ENCODE measurements at regions not wholly inside any gene's neighbourhood (a gene's known extent, or its start where the extent isn't known, plus 50 kb on each side); places are given as distances from the start of the nearest gene placed in this dataset.

GRCh38 chr16:52022177-52022576 is 524.8 kb downstream of the TOX3 start:
- TF ChIP-seq CTCF (conservative IDR thresholded peaks at IDR 0.05; ENCODE audit: low read length) (no peak), EZH2phosphoT487 (IDR thresholded peaks at IDR 0.05; ENCODE audit: borderline replicate concordance, low read depth, low read length) (no peak)
- H2AFZ ChIP-seq (ENCODE audit: low read length), result no peak overlapping the region
- H3K4me2 ChIP-seq (ENCODE audit: low read length), result no peak overlapping the region
- H3K27ac ChIP-seq (ENCODE audit: low read depth, low read length, poor library complexity, severe bottlenecking), result no peak overlapping the region
- no peak for DNase-seq (ENCODE audit: low spot score)
- H3K79me2 ChIP-seq (ENCODE audit: insufficient read depth, low read depth, low read length), result no peaks in the 10 kb centered on the region
- intact Hi-C loops (cut with micrococcal nuclease; ENCODE audit: unreplicated experiment), result no loop called here
- H3K36me3 ChIP-seq (ENCODE audit: insufficient read depth, low read length), result no peaks in the 10 kb centered on the region
- H4K20me1 ChIP-seq (ENCODE audit: insufficient read depth, low read length), result no peaks in the 10 kb centered on the region
- no peaks in the 10 kb centered on the region for H3K9me2 ChIP-seq (ENCODE audit: insufficient read depth, low read length)
- ChIA-PET POLR2A (no interaction called here), CTCF (ENCODE audit: unreplicated experiment) (no interaction called here)
- no TSS peak for BruUV-seq (replicated peaks)
- H3K9me3 ChIP-seq (ENCODE audit: low read length), result no peaks in the 10 kb centered on the region
- no peaks in the 10 kb centered on the region for H3K4me1 ChIP-seq (ENCODE audit: insufficient read depth, low read length, poor library complexity, severe bottlenecking)
- no peak overlapping the region for H3K4me3 ChIP-seq (ENCODE audit: low read depth, low read length, poor library complexity, severe bottlenecking)

- no TSS peak for BruUV-seq (replicated peaks)
- Histone ChIP-seq H3K4me2 (ENCODE audit: low read length) (no peak overlapping the region), H3K79me2 (ENCODE audit: insufficient read depth, low read depth, low read length) (no peaks in the 10 kb centered on the region), H3K27ac (ENCODE audit: low read depth, low read length, poor library complexity, severe bottlenecking) (no peak overlapping the region), H3K36me3 (ENCODE audit: insufficient read depth, low read length) (no peaks in the 10 kb centered on the region), H3K4me1 (ENCODE audit: insufficient read depth, low read length, poor library complexity, severe bottlenecking) (no peaks in the 10 kb centered on the region), H2AFZ (ENCODE audit: low read length) (no peak overlapping the region), H4K20me1 (ENCODE audit: insufficient read depth, low read length) (no peaks in the 10 kb centered on the region), H3K9me3 (ENCODE audit: low read length) (peaks cover 10% of the 10 kb centered on the region; the same call in 1 of the 2 replicates), H3K9me2 (ENCODE audit: insufficient read depth, low read length) (no peaks in the 10 kb centered on the region), H3K4me3 (ENCODE audit: low read depth, low read length, poor library complexity, severe bottlenecking) (no peak overlapping the region)
- POLR2A ChIA-PET, result no interaction called here
- DNase-seq (ENCODE audit: low spot score), result no peak
- TF ChIP-seq EZH2phosphoT487 (IDR thresholded peaks at IDR 0.05; ENCODE audit: borderline replicate concordance, low read depth, low read length), result no peak
- TF ChIP-seq CTCF (conservative IDR thresholded peaks at IDR 0.05; ENCODE audit: low read length), result no peak
- CTCF ChIA-PET (ENCODE audit: unreplicated experiment), result no interaction called here
- intact Hi-C loops (cut with micrococcal nuclease; ENCODE audit: unreplicated experiment), result no loop called here
Measured at GRCh38 chr16:52016387-52016786, 530.6 kb downstream of the TOX3 start.

GRCh38 chr16:52005551-52005950 is 541.4 kb downstream of the TOX3 start:
- TF ChIP-seq CTCF (conservative IDR thresholded peaks at IDR 0.05; ENCODE audit: low read length) (no peak), EZH2phosphoT487 (IDR thresholded peaks at IDR 0.05; ENCODE audit: borderline replicate concordance, low read depth, low read length) (no peak)
- intact Hi-C loops (cut with micrococcal nuclease; ENCODE audit: unreplicated experiment), result no loop called here
- no peak overlapping the region for H3K4me3 ChIP-seq (ENCODE audit: low read depth, low read length, poor library complexity, severe bottlenecking)
- ChIA-PET POLR2A (interaction anchor here (0.7 kb wide), 1 partner anchor 118 kb away, joined by 3 read pairs; no protein-coding TSS in a partner anchor), CTCF (ENCODE audit: unreplicated experiment) (no interaction called here)
- no peaks in the 10 kb centered on the region for H4K20me1 ChIP-seq (ENCODE audit: insufficient read depth, low read length)
- H3K36me3 ChIP-seq (ENCODE audit: insufficient read depth, low read length), result no peaks in the 10 kb centered on the region
- no peak for DNase-seq (ENCODE audit: low spot score)
- no peak overlapping the region for H3K4me2 ChIP-seq (ENCODE audit: low read length)
- H2AFZ ChIP-seq (ENCODE audit: low read length), result no peak overlapping the region
- H3K27ac ChIP-seq (ENCODE audit: low read depth, low read length, poor library complexity, severe bottlenecking), result no peak overlapping the region
- H3K4me1 ChIP-seq (ENCODE audit: insufficient read depth, low read length, poor library complexity, severe bottlenecking), result no peaks in the 10 kb centered on the region
- H3K79me2 ChIP-seq (ENCODE audit: insufficient read depth, low read depth, low read length), result no peaks in the 10 kb centered on the region
- H3K9me2 ChIP-seq (ENCODE audit: insufficient read depth, low read length), result no peaks in the 10 kb centered on the region
- no TSS peak for BruUV-seq (replicated peaks)
- H3K9me3 ChIP-seq (ENCODE audit: low read length), result no peaks in the 10 kb centered on the region

Data from OCI-LY7 (cell line).